Gastroesophageal sphincter (tissue), 4 donors: ENCODE measurements at regions not wholly inside any gene's neighbourhood (a gene's known extent, or its start where the extent isn't known, plus 50 kb on each side); places are given as distances from the start of the nearest gene placed in this dataset.

ENCODE experiments used
- ATAC-seq: fragments of 150-250 bp; one replicate; pipeline ENCODE4 v1.9.1; 2016; ENCODE audit warnings: mild to moderate bottlenecking, moderate library complexity
- H3K27ac ChIP-seq, 4 donors: fragments of 200-600 bp; sonication (generic) in 3 of 4; 1 replicate in 3 of 4; 2 replicates in 1 of 4; pipeline ENCODE4 v1.5.1; 2016 to 2019
- H3K27me3 ChIP-seq: fragments of 200-600 bp; sonication (generic); one replicate; pipeline ENCODE4 v1.5.1; 2019
- H3K36me3 ChIP-seq, 2 donors: fragments of 200-600 bp; sonication (generic); one replicate each; pipeline ENCODE4 v1.5.1; 2019; ENCODE audit warnings: control low read depth in 1 of 2
- H3K4me1 ChIP-seq, 3 donors: fragments of 200-600 bp; sonication (generic); 1 replicate in 2 of 3; 2 replicates in 1 of 3; pipeline ENCODE4 v1.5.1; 2016 to 2019; ENCODE audit warnings: control low read depth in 2 of 3
- H3K4me3 ChIP-seq, 2 donors: fragments of 200-600 bp; sonication (generic); one replicate each; pipeline ENCODE4 v1.5.1; 2019; ENCODE audit warnings: mild to moderate bottlenecking in 1 of 2, moderate library complexity in 1 of 2
- H3K9me3 ChIP-seq, 3 donors: fragments of 200-600 bp; sonication (generic); one replicate each; pipeline ENCODE4 v1.5.1; 2017 to 2019; ENCODE audit warnings: control low read depth in 2 of 3
- EP300 ChIP-seq: sonication (generic); formaldehyde crosslinking; IDR thresholded peaks from one replicate; pipeline ENCODE4 v1.6.1; 2017; ENCODE audit warnings: antibody characterized with exemption, mild to moderate bottlenecking
- POLR2A ChIP-seq, 2 donors: fragments of 450-650 bp; IDR thresholded peaks; one replicate each; pipeline ENCODE4 v1.6.1; 2017; ENCODE audit warnings: antibody characterized with exemption in 2 of 2, mild to moderate bottlenecking in 2 of 2, moderate library complexity in 1 of 2
- POLR2AphosphoS5 ChIP-seq: sonication (generic); formaldehyde crosslinking; IDR thresholded peaks from one replicate; pipeline ENCODE4 v1.6.1; 2017; ENCODE audit warnings: antibody characterized with exemption
- WGBS, 2 donors: methylation state at CpG; one replicate each; pipeline ENCODE4 v1.1.5; 2018; ENCODE audit warnings: low coverage in 1 of 2; 5-methylcytosine and 5-hydroxymethylcytosine counted together
- TF ChIP-seq, protein P1 (sequence below), 4 experiments: fragments of 200-600 bp in 2 of 4; fragments of 450-650 bp in 2 of 4; sonication (generic) in 1 of 4; IDR thresholded peaks; one replicate each; pipeline ENCODE4 v1.5.1; 2017 to 2019; ENCODE audit warnings: antibody characterized with exemption in 4 of 4, mild to moderate bottlenecking in 2 of 4, moderate library complexity in 2 of 4

DNA sequence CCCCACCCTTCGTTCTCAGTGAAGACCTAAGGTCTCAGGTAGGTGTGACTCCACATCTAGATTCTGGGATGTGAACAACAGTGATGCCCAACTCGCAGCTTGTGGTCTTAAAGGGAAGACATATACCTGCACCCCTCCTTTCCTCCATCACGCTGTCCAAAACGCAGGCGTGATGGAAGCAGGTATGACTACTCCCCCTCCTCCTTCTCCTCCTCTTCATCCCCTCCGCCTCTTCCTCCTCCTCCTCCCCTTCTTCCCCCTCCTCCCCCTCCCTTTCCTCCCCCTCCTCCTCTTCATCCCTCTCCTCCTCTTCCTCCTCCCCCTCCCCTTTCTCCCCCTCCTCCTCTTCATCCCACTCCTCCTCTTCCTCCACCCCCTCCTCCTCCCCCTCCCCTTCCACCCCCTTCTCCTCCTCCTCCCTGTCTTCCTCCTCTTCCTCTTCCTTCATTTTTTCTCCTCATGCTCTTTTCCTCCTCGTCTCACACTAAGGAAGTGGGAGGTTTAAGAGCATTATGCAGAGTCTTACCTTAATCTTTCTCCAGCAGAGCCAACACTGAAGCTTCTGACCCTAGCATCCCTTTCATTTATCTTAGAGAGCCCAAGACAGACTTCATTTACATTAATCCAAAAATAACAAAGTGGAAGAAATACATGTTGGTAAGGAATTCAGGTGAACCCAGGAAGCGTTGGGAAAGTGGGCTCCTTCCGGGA, 352.5 kb downstream of the FOXL1 start:
- Histone ChIP-seq H3K36me3 (no peaks in the 10 kb centered on the region), H3K27me3 (peaks cover 66% of the 10 kb centered on the region), H3K27ac (peak overlapping the region in 3 of 4 donors; percentile 42 to 66 (median 64)), H3K4me3 (peak overlapping the region in 1 of 2 donors; percentile 28), H3K4me1 (peaks cover 0 to 38% (median 9%) of the 10 kb centered on the region in 3 donors), H3K9me3 (no peaks in the 10 kb centered on the region)
- TF ChIP-seq EP300 (no peak), POLR2A (IDR thresholded peaks at IDR 0.05) (no peak), POLR2AphosphoS5 (no peak)
- TF ChIP-seq, protein P1, sequence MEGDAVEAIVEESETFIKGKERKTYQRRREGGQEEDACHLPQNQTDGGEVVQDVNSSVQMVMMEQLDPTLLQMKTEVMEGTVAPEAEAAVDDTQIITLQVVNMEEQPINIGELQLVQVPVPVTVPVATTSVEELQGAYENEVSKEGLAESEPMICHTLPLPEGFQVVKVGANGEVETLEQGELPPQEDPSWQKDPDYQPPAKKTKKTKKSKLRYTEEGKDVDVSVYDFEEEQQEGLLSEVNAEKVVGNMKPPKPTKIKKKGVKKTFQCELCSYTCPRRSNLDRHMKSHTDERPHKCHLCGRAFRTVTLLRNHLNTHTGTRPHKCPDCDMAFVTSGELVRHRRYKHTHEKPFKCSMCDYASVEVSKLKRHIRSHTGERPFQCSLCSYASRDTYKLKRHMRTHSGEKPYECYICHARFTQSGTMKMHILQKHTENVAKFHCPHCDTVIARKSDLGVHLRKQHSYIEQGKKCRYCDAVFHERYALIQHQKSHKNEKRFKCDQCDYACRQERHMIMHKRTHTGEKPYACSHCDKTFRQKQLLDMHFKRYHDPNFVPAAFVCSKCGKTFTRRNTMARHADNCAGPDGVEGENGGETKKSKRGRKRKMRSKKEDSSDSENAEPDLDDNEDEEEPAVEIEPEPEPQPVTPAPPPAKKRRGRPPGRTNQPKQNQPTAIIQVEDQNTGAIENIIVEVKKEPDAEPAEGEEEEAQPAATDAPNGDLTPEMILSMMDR (IDR thresholded peaks at IDR 0.05) = no peak
- WGBS, 2 donors = 63 to 68% methylated on average over 8 to 9 of the region's 9 CpGs
- no peak for ATAC-seq

DNA sequence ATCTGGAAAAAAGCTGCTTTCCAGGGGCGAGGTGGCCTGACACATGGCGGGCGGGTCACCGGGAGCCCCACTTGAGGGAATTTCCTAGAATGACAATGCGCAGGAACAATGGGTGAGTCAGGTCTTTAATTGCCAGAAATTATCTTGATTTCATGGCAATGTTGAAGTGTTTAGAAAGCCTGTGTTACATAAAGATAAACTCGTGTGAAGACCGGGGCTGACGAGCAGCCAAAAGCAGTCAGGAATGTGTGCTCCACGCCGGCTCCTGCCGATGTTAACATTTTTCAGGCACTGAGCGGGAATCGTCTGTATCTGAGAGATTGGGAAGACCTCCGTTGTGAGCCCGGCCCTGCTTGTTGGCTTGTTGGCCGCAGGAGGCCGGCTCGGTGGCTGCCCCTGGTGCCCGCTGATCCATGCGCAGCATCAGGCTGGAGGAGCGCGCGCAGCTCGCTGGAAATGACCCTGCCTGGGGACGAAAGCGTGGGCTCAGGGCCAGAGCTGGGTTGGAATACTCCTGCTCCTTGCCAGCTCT, 353.1 kb downstream of the FOXL1 start:
- ATAC-seq = peak; percentile 59
- Histone ChIP-seq H3K27me3 (peaks cover 64% of the 10 kb centered on the region), H3K4me1 (peaks cover 0 to 38% (median 9%) of the 10 kb centered on the region in 3 donors), H3K9me3 (no peaks in the 10 kb centered on the region), H3K27ac (peak overlapping the region in 3 of 4 donors; percentile 42 to 66 (median 64)), H3K36me3 (no peaks in the 10 kb centered on the region), H3K4me3 (peak overlapping the region in 1 of 2 donors; percentile 28)
- 18 to 22% methylated on average over 6 to 10 of the region's 26 CpGs for WGBS, 2 donors
- no peak for TF ChIP-seq POLR2A (IDR thresholded peaks at IDR 0.05)
- TF ChIP-seq POLR2AphosphoS5 = peak; percentile 31

DNA sequence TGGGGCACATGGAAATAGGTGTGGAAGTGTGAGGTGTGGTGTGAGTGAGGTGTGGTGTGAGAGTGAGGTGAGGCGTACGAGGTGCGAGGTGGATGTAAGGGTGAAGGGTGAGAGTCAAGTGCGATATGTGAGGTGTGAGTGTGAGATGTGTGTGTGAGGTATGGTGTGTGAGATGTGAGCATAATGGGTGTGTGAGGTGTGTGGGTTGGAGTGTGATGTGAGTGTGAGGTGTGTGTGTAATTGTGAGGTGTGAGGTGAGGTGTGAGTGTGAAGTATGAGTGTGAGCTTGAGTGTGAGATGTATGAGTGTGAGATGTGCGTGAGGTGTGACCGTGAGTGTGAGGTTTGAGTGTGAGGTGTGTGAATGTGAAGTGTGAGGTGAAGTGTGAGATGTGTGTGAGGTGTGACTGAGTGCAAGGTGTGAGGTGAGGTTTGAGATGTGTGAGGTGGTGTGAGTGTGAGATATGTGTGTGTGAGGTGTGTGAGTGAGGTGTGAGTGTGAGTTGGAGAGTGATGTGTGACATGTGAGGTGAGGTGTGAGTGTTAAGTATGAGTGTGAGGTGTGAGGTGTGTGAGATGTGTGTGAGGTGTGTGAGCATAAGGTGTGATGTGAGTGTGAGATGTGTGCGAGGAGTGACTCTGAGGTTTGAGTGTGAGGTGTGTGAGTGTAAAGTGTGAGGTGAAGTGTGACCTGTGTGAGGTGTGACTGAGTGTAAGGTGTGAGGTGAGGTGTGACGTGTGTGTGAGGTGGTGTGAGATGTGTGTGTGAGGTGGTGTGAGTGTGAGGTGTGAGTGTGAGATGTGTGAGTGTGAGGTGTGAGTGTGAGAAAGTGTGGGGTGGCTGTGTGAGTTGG, 354.0 kb downstream of the FOXL1 start:
- Histone ChIP-seq H3K27me3 (peaks cover 62% of the 10 kb centered on the region), H3K36me3 (no peaks in the 10 kb centered on the region), H3K9me3 (no peaks in the 10 kb centered on the region), H3K27ac (peak overlapping the region in 3 of 4 donors; percentile 42 to 66 (median 64)), H3K4me3 (peak overlapping the region in 1 of 2 donors; percentile 28), H3K4me1 (peaks cover 0 to 38% (median 9%) of the 10 kb centered on the region in 3 donors)
- ATAC-seq = no peak
- TF ChIP-seq POLR2AphosphoS5 (no peak), EP300 (no peak), POLR2A (IDR thresholded peaks at IDR 0.05) (no peak)
- TF ChIP-seq, protein P1 (IDR thresholded peaks at IDR 0.05) = no peak
- WGBS, 2 donors = 87 to 91% methylated on average over 8 of the region's 8 CpGs

DNA sequence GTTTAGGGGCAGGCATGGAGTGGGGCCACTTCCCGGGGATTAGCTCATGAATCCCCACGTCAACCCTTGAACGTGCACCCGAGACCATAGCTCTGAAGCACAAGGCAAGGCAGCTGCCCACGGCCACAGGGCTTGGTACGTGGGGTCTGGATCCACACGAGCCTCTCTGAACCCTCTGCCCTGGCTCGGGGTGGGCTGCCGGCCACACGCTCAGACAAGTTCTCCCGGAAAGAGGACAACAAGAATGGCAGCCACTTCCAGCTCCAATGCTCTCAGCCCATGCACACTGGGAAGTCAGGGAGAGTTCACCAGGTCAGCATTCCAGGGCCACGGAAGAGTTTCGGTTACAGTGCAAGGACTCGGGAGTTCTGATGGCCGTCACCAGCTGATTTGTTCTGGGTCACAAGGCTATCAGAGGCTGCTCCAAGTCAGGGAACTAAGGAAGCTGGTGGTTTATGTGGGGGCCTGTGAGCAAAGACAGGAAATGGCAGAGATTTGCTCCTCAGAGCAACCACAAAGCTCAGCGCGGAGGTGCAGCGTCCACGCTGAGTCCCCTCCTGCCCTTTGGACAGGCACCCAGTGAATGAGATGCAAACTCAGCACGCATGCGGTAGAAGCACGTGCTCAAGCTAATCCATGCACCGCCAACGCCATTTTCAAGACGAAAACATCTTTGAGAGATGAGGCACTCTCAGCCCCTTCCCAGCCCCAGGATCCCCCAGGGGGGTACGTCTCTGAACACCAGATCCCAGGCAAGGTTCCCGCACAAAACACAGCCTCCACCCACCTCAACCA, 356.4 kb downstream of the FOXL1 start:
- H3K27ac ChIP-seq = no peak overlapping the region
- no peak overlapping the region for H3K4me3 ChIP-seq
- WGBS, 2 donors = 46 to 53% methylated on average over 7 to 14 of the region's 27 CpGs
- TF ChIP-seq EP300 = no peak
- TF ChIP-seq POLR2A (IDR thresholded peaks at IDR 0.05) = no peak
- TF ChIP-seq POLR2AphosphoS5 = no peak
- TF ChIP-seq, protein P1 (IDR thresholded peaks at IDR 0.05) = no peak
- H3K9me3 ChIP-seq = peaks cover 0 to 7% (median 0%) of the 10 kb centered on the region in 3 donors
- peaks cover 50% of the 10 kb centered on the region for H3K27me3 ChIP-seq
- peaks cover 0 to 26% (median 9%) of the 10 kb centered on the region in 3 donors for H3K4me1 ChIP-seq
- ATAC-seq = no peak
- no peaks in the 10 kb centered on the region for H3K36me3 ChIP-seq
